ENCODE measurements at regions not wholly inside any gene's neighbourhood (a gene's known extent, or its start where the extent isn't known, plus 50 kb on each side); places are given as distances from the start of the nearest gene placed in this dataset.
A peak's percentile ranks its signal among the peaks of the same experiment; 100 is the strongest.

GRCh38 chr2:76385943-76386342 lies 675.2 kb upstream of the GCFC2 start:
- CTCF ChIA-PET, result no interaction called here
- POLR2A ChIA-PET, result no interaction called here
- no peaks in the 10 kb centered on the region for H4K20me1 ChIP-seq (ENCODE audit: insufficient read depth)

GRCh38 chr2:76381624-76382023 lies 670.9 kb upstream of the GCFC2 start:
- Histone ChIP-seq H3K9me2 (no peaks in the 10 kb centered on the region), H3K9ac (no peak overlapping the region), H3K4me3 (ENCODE audit: low read depth in 2 of 2, low read length in 1 of 2) (no peak overlapping the region), H3K79me2 (ENCODE audit: insufficient read depth) (no peaks in the 10 kb centered on the region), H2AFZ (ENCODE audit: low read depth) (no peak overlapping the region), H3F3A (replicated peaks; ENCODE audit: insufficient read depth) (no peaks in the 10 kb centered on the region), H3K27me3 (ENCODE audit: insufficient read depth) (no peaks in the 10 kb centered on the region), H4K20me1 (ENCODE audit: insufficient read depth) (no peaks in the 10 kb centered on the region), H3K4me1 (ENCODE audit: control insufficient read depth in 1 of 2, insufficient read depth in 2 of 2, low read depth in 1 of 2, low read length in 1 of 2) (no peaks in the 10 kb centered on the region; a peak in 1 of 4 replicates), H3K27ac (ENCODE audit: low read depth in 2 of 2, low read length in 1 of 2) (peak overlapping the region in 1 of 2 experiments; percentile 64; a peak in 2 of 4 replicates), H3K4me2 (no peak overlapping the region), H3K9me3 (no peaks in the 10 kb centered on the region), H3K36me3 (replicated peaks in 1 of 2; ENCODE audit: control insufficient read depth in 1 of 2, insufficient read depth in 2 of 2, low read length in 1 of 2) (no peaks in the 10 kb centered on the region)
- TF ChIP-seq RAD21 (IDR thresholded peaks at IDR 0.05; ENCODE audit: low read length) (peak; percentile 13; the same call in 1 of the 2 replicates), EP300 (IDR thresholded peaks at IDR 0.05; ENCODE audit: borderline replicate concordance in 1 of 2, low read depth in 1 of 2, low read length in 1 of 2) (peak in 1 of 2 experiments; percentile 68; a peak in 2 of 4 replicates), ELF1 (IDR thresholded peaks at IDR 0.05) (no peak), POLR2AphosphoS5 (IDR thresholded peaks at IDR 0.05; ENCODE audit: low read depth, low read length) (no peak)
- ChIA-PET CTCF (no interaction called here), POLR2A (no interaction called here)
- DNase-seq, result peak; percentile 3

More at GRCh38 chr2:76385943-76386342, 675.2 kb upstream of the GCFC2 start:
- H3K27ac ChIP-seq (ENCODE audit: low read depth in 2 of 2, low read length in 1 of 2), result no peak overlapping the region
- no peaks in the 10 kb centered on the region for H3K4me1 ChIP-seq (ENCODE audit: control insufficient read depth in 1 of 2, insufficient read depth in 2 of 2, low read depth in 1 of 2, low read length in 1 of 2)
- H3K9me2 ChIP-seq, result no peaks in the 10 kb centered on the region
- no peak for DNase-seq
- H3K9me3 ChIP-seq, result no peaks in the 10 kb centered on the region
- no peak overlapping the region for H3K9ac ChIP-seq
- H3K27me3 ChIP-seq (ENCODE audit: insufficient read depth), result no peaks in the 10 kb centered on the region
- H3K4me3 ChIP-seq (ENCODE audit: low read depth in 2 of 2, low read length in 1 of 2), result no peak overlapping the region
- H2AFZ ChIP-seq (ENCODE audit: low read depth), result no peak overlapping the region
- WGBS (ENCODE audit: low lambda C conversion rate), result 82% methylated on average over 1 of the region's 1 CpG
- no peak overlapping the region for H3K4me2 ChIP-seq
- H3K36me3 ChIP-seq (replicated peaks in 1 of 2; ENCODE audit: control insufficient read depth in 1 of 2, insufficient read depth in 2 of 2, low read length in 1 of 2), result no peaks in the 10 kb centered on the region
- TF ChIP-seq MEF2A (IDR thresholded peaks at IDR 0.05; ENCODE audit: borderline replicate concordance, low read depth) (no peak), MAX (IDR thresholded peaks at IDR 0.05; ENCODE audit: low read depth) (no peak), FOSL2 (IDR thresholded peaks at IDR 0.05; ENCODE audit: borderline replicate concordance, low read depth) (no peak), CTCF (IDR thresholded peaks at IDR 0.05) (no peak), FOXJ3 (CRISPR knock-in tag; IDR thresholded peaks at IDR 0.05) (no peak)
- H3K79me2 ChIP-seq (ENCODE audit: insufficient read depth), result no peaks in the 10 kb centered on the region
- no peaks in the 10 kb centered on the region for H3F3A ChIP-seq (replicated peaks; ENCODE audit: insufficient read depth)

- Histone ChIP-seq H3F3A (replicated peaks; ENCODE audit: insufficient read depth) (no peaks in the 10 kb centered on the region), H3K4me2 (no peak overlapping the region), H2AFZ (ENCODE audit: low read depth) (no peak overlapping the region), H3K4me1 (ENCODE audit: control insufficient read depth in 1 of 2, insufficient read depth in 2 of 2, low read depth in 1 of 2, low read length in 1 of 2) (no peaks in the 10 kb centered on the region; a peak in 1 of 4 replicates), H3K9me3 (no peaks in the 10 kb centered on the region), H3K36me3 (replicated peaks in 1 of 2; ENCODE audit: control insufficient read depth in 1 of 2, insufficient read depth in 2 of 2, low read length in 1 of 2) (no peaks in the 10 kb centered on the region), H3K4me3 (ENCODE audit: low read depth in 2 of 2, low read length in 1 of 2) (no peak overlapping the region), H3K9me2 (no peaks in the 10 kb centered on the region), H4K20me1 (ENCODE audit: insufficient read depth) (no peaks in the 10 kb centered on the region), H3K9ac (no peak overlapping the region), H3K79me2 (ENCODE audit: insufficient read depth) (no peaks in the 10 kb centered on the region), H3K27me3 (ENCODE audit: insufficient read depth) (no peaks in the 10 kb centered on the region), H3K27ac (ENCODE audit: low read depth in 2 of 2, low read length in 1 of 2) (no peak overlapping the region)
- DNase-seq, result no peak
- 31% methylated on average over 1 of the region's 1 CpG for WGBS (ENCODE audit: low lambda C conversion rate)
- CTCF ChIA-PET, result no interaction called here
- POLR2A ChIA-PET, result no interaction called here
- TF ChIP-seq NFIC (IDR thresholded peaks at IDR 0.05; ENCODE audit: borderline replicate concordance) (no peak), REST (IDR thresholded peaks at IDR 0.05; ENCODE audit: low read depth, low read length) (no peak), FOXJ3 (CRISPR knock-in tag; IDR thresholded peaks at IDR 0.05) (no peak), USF2 (IDR thresholded peaks at IDR 0.05; ENCODE audit: borderline replicate concordance, low read depth, low read length) (no peak), FOSL2 (IDR thresholded peaks at IDR 0.05; ENCODE audit: borderline replicate concordance, low read depth) (no peak), SMC3 (IDR thresholded peaks at IDR 0.05; ENCODE audit: low read depth, low read length) (no peak), NRF1 (IDR thresholded peaks at IDR 0.05; ENCODE audit: low read depth, low read length) (no peak), ELF1 (IDR thresholded peaks at IDR 0.05) (no peak), FOXM1 (IDR thresholded peaks at IDR 0.05; ENCODE audit: low read depth) (no peak), RXRA (IDR thresholded peaks at IDR 0.05; ENCODE audit: borderline replicate concordance, low read depth) (no peak), YY1 (IDR thresholded peaks at IDR 0.05; ENCODE audit: low read depth) (no peak)
Observed at GRCh38 chr2:76378140-76378539, 667.4 kb upstream of the GCFC2 start.
